ENCODE measurements at regions not wholly inside any gene's neighbourhood (a gene's known extent, or its start where the extent isn't known, plus 50 kb on each side); places are given as distances from the start of the nearest gene placed in this dataset.
"Not testable (repeated sequence)": the region's sequence is repeated elsewhere in the genome, so short reads cannot be mapped to it uniquely, and the experiment has no call there.

- no peak overlapping the region for H3K56ac ChIP-seq (ENCODE audit: extremely low read depth, insufficient read depth, low read length)
- no peak overlapping the region for H2BK5ac ChIP-seq (ENCODE audit: low read depth, low read length, poor library complexity, severe bottlenecking)
- H2AK5ac ChIP-seq (ENCODE audit: low read depth, low read length) = no peak overlapping the region
- POLR2A ChIA-PET (ENCODE audit: unreplicated experiment) = no interaction called here
- H4K8ac ChIP-seq (ENCODE audit: low read depth in 2 of 2, low read length in 2 of 2) = no peak overlapping the region
- H3K23ac ChIP-seq (ENCODE audit: low read depth, low read length) = no peak overlapping the region
- no peaks in the 10 kb centered on the region for H4K20me1 ChIP-seq (ENCODE audit: insufficient read depth, low read length)
- no peak overlapping the region for H2BK15ac ChIP-seq (ENCODE audit: low read depth, low read length)
- no peak overlapping the region for H2AFZ ChIP-seq (replicated peaks; ENCODE audit: low read length, poor library complexity)
- DNase-seq (no peak), ATAC-seq (ENCODE audit: low read depth) (no peak)
- H3K4me2 ChIP-seq (ENCODE audit: low read depth, low read length) = no peak overlapping the region
- no peaks in the 10 kb centered on the region for H3K9me3 ChIP-seq (ENCODE audit: control insufficient read depth, insufficient read depth, low read length)
- no peak overlapping the region for H3K14ac ChIP-seq (replicated peaks; ENCODE audit: low read depth, low read length)
- no peak overlapping the region for H3K27ac ChIP-seq (ENCODE audit: insufficient read depth, low read length)
- dilution Hi-C loops (cut with HindIII; ENCODE audit: low sequenced_read_pairs, unreplicated experiment) = no loop called here
- TF ChIP-seq MAFK (IDR thresholded peaks at IDR 0.05; ENCODE audit: low read depth, low read length) = no peak
- TF ChIP-seq BHLHE40 (IDR thresholded peaks at IDR 0.05; ENCODE audit: low read depth, low read length) = no peak
- no peak for TF ChIP-seq ELK1 (IDR thresholded peaks at IDR 0.05; ENCODE audit: borderline replicate concordance, low read depth, low read length)
- TF ChIP-seq RFX5 (IDR thresholded peaks at IDR 0.05; ENCODE audit: low read depth, low read length) = no peak
- no peak for TF ChIP-seq MAZ (IDR thresholded peaks at IDR 0.05; ENCODE audit: borderline replicate concordance, low read depth, low read length)
- no peak for TF ChIP-seq MXI1 (IDR thresholded peaks at IDR 0.05; ENCODE audit: borderline replicate concordance, low read depth, low read length)
- no peak for TF ChIP-seq CHD1 (IDR thresholded peaks at IDR 0.05; ENCODE audit: low read depth, low read length)
- no CpG with 5 or more reads among the region's 2 CpGs for WGBS, 2 experiments (ENCODE audit: extremely low coverage in 2 of 2, insufficient read length in 1 of 2)
- H4K5ac ChIP-seq (ENCODE audit: low read depth, low read length) = no peak overlapping the region
- no peak overlapping the region for H3K4ac ChIP-seq (ENCODE audit: low read depth, low read length)
- H3K9me1 ChIP-seq (ENCODE audit: insufficient read depth, low read length) = no peaks in the 10 kb centered on the region
- H2AK9ac ChIP-seq (replicated peaks; ENCODE audit: low read depth, low read length, poor library complexity) = no peak overlapping the region
- no peak overlapping the region for H3K9ac ChIP-seq (ENCODE audit: low read depth, low read length)
- H3K36me3 ChIP-seq (ENCODE audit: control insufficient read depth, insufficient read depth, low read length) = no peaks in the 10 kb centered on the region
- in situ Hi-C loops (cut with MboI; ENCODE audit: low sequenced_read_pairs) = no loop called here
- no peak overlapping the region for H2BK120ac ChIP-seq (ENCODE audit: low read depth, low read length)
- H4K91ac ChIP-seq (ENCODE audit: insufficient read depth, low read depth, low read length) = no peak overlapping the region
- BruUV-seq (replicated peaks) = no TSS peak
- H3K4me1 ChIP-seq (ENCODE audit: control insufficient read depth, insufficient read depth, low read length) = no peaks in the 10 kb centered on the region
- H2BK20ac ChIP-seq (ENCODE audit: low read depth, low read length) = no peak overlapping the region
- no peaks in the 10 kb centered on the region for H3K79me1 ChIP-seq (ENCODE audit: low read depth in 1 of 2, low read length in 2 of 2)
- intact Hi-C loops (cut with micrococcal nuclease) = no loop called here
- no peaks in the 10 kb centered on the region for H3K27me3 ChIP-seq (ENCODE audit: control insufficient read depth, insufficient read depth, low read length)
- H3K4me3 ChIP-seq (ENCODE audit: insufficient read depth, low read depth, low read length) = no peak overlapping the region
- H3K18ac ChIP-seq (ENCODE audit: low read depth, low read length) = no peak overlapping the region
- CTCF ChIA-PET = no interaction called here
These were observed 710.7 kb downstream of the STPG2 start for GRCh38 chr4:97432551-97432950.

- 78% methylated on average over 7 of the region's 21 CpGs; no CpG with 5 or more reads in 1 of the 2 experiments for WGBS, 2 experiments (ENCODE audit: extremely low coverage in 2 of 2, insufficient read length in 1 of 2)
- H2BK5ac ChIP-seq (ENCODE audit: low read depth, low read length, poor library complexity, severe bottlenecking); H3K4me2 ChIP-seq (ENCODE audit: low read depth, low read length); BruUV-seq (replicated peaks); H2BK20ac ChIP-seq (ENCODE audit: low read depth, low read length); H3K4ac ChIP-seq (ENCODE audit: low read depth, low read length); H3K23ac ChIP-seq (ENCODE audit: low read depth, low read length); H3K56ac ChIP-seq (ENCODE audit: extremely low read depth, insufficient read depth, low read length); H3K9ac ChIP-seq (ENCODE audit: low read depth, low read length); dilution Hi-C loops (cut with HindIII; ENCODE audit: low sequenced_read_pairs, unreplicated experiment); in situ Hi-C loops (cut with MboI; ENCODE audit: low sequenced_read_pairs); H3K27me3 ChIP-seq (ENCODE audit: control insufficient read depth, insufficient read depth, low read length); H2AK5ac ChIP-seq (ENCODE audit: low read depth, low read length); H3K14ac ChIP-seq (replicated peaks; ENCODE audit: low read depth, low read length); H4K20me1 ChIP-seq (ENCODE audit: insufficient read depth, low read length); H4K8ac ChIP-seq (ENCODE audit: low read depth in 2 of 2, low read length in 2 of 2); H3K27ac ChIP-seq (ENCODE audit: insufficient read depth, low read length); H2AFZ ChIP-seq (replicated peaks; ENCODE audit: low read length, poor library complexity); DNase-seq; H3K9me3 ChIP-seq (ENCODE audit: control insufficient read depth, insufficient read depth, low read length); H2AK9ac ChIP-seq (replicated peaks; ENCODE audit: low read depth, low read length, poor library complexity); H3K18ac ChIP-seq (ENCODE audit: low read depth, low read length); H4K5ac ChIP-seq (ENCODE audit: low read depth, low read length); intact Hi-C loops (cut with micrococcal nuclease); H3K9me1 ChIP-seq (ENCODE audit: insufficient read depth, low read length); H3K36me3 ChIP-seq (ENCODE audit: control insufficient read depth, insufficient read depth, low read length); H4K91ac ChIP-seq (ENCODE audit: insufficient read depth, low read depth, low read length); ATAC-seq (ENCODE audit: low read depth); H3K4me1 ChIP-seq (ENCODE audit: control insufficient read depth, insufficient read depth, low read length); POLR2A ChIA-PET (ENCODE audit: unreplicated experiment); H2BK120ac ChIP-seq (ENCODE audit: low read depth, low read length); CTCF ChIA-PET; H3K79me1 ChIP-seq (ENCODE audit: low read depth in 1 of 2, low read length in 2 of 2); H2BK15ac ChIP-seq (ENCODE audit: low read depth, low read length); H3K4me3 ChIP-seq (ENCODE audit: insufficient read depth, low read depth, low read length): not testable (repeated sequence)
These were observed 705.1 kb downstream of the STPG2 start for GRCh38 chr4:97437998-97438705.
